ENCODE measurements at regions not wholly inside any gene's neighbourhood (a gene's known extent, or its start where the extent isn't known, plus 50 kb on each side); places are given as distances from the start of the nearest gene placed in this dataset.
"Not testable (repeated sequence)": the region's sequence is repeated elsewhere in the genome, so short reads cannot be mapped to it uniquely, and the experiment has no call there.

- TF ChIP-seq POLR2A (IDR thresholded peaks at IDR 0.05; ENCODE audit: low read depth, low read length); POLR2AphosphoS5 (IDR thresholded peaks at IDR 0.05; ENCODE audit: low read depth, low read length); TAF1 (IDR thresholded peaks at IDR 0.05; ENCODE audit: low read depth, low read length); SPI1 (IDR thresholded peaks at IDR 0.05; ENCODE audit: low read depth, low read length); PAX5 (IDR thresholded peaks at IDR 0.05; ENCODE audit: insufficient read depth, low read length, severe bottlenecking): not testable (repeated sequence)
Observed at GRCh38 chr11:89601263-89601662, 108.8 kb upstream of the TRIM77 start.
